Chondrocyte (in vitro differentiated cells): ENCODE measurements at regions not wholly inside any gene's neighbourhood (a gene's known extent, or its start where the extent isn't known, plus 50 kb on each side); places are given as distances from the start of the nearest gene placed in this dataset.

Source experiments
- DNase-seq: peaks from one replicate; pipeline ENCODE4 v3.0.0; 2021; ENCODE audit warnings: mixed read lengths, low spot score
- H3K27ac Mint-ChIP-seq: one replicate; pipeline ENCODE4 v1.8.0; 2021; ENCODE audit warnings: mild to moderate bottlenecking, moderate library complexity, mixed read lengths; ENCODE audit not compliant: unreplicated experiment
- H3K27me3 Mint-ChIP-seq: 2 replicates; pipeline ENCODE4 v1.8.0; 2021; ENCODE audit warnings: low read depth, mixed read lengths
- H3K36me3 Mint-ChIP-seq: 2 replicates; pipeline ENCODE4 v1.8.0; 2021; ENCODE audit warnings: low read depth, mixed read lengths
- H3K4me1 Mint-ChIP-seq: 2 replicates; pipeline ENCODE4 v1.8.0; 2021; ENCODE audit warnings: low read depth, mild to moderate bottlenecking, mixed read lengths
- H3K4me3 Mint-ChIP-seq: one replicate; pipeline ENCODE4 v1.8.0; 2021; ENCODE audit warnings: mild to moderate bottlenecking, moderate library complexity, mixed read lengths; ENCODE audit not compliant: unreplicated experiment
- H3K9me3 Mint-ChIP-seq: 2 replicates; pipeline ENCODE4 v1.8.0; 2021; ENCODE audit warnings: low read depth, mixed read lengths
- TF ChIP-seq, protein P1 (sequence below): fragments of 200-600 bp; sonication (generic); IDR thresholded peaks from 2 replicates; pipeline ENCODE4 v1.5.0; 2021; ENCODE audit warnings: antibody characterized with exemption, mild to moderate bottlenecking, moderate library complexity

DNA sequence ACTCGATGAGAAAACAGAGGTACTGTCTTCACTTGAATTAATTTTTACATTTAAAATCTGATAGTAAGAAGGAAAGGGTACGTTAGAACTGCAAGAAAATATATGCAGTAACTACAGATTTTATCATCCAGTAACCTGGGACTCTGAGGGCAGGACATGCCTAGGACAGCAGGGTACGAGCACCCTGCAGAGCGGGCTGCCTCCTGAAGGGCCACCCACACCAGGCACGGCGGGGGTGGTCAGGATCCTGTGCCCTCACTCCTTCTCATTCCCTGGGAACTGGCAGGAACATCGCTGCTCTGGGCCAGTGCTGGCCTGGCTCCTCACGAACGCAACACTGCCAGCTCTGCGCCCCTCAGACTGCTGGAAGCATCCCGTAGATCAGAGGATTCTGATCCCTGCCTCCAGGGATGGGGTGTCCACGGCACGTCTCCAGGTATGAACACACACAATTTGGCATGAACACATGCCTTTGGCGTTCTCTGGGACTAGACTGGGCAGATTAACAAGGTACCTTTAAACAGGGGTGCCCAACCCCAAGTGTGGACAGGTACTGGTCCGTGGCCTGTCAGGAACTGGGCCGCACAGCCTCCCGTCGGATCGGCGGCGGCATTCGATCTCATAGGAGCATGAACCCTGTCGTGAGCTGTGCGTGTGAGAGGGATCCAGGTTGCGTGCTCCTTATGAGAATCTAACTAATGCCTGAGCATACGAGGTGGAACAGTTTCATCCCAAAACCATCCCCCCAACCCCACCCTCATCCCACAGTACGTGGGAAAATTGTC, 99.3 kb upstream of the FAM20C start:
- Mint-ChIP-seq H3K9me3 (no peaks in the 10 kb centered on the region), H3K36me3 (no peaks in the 10 kb centered on the region)
- DNase-seq, result no peak

DNA sequence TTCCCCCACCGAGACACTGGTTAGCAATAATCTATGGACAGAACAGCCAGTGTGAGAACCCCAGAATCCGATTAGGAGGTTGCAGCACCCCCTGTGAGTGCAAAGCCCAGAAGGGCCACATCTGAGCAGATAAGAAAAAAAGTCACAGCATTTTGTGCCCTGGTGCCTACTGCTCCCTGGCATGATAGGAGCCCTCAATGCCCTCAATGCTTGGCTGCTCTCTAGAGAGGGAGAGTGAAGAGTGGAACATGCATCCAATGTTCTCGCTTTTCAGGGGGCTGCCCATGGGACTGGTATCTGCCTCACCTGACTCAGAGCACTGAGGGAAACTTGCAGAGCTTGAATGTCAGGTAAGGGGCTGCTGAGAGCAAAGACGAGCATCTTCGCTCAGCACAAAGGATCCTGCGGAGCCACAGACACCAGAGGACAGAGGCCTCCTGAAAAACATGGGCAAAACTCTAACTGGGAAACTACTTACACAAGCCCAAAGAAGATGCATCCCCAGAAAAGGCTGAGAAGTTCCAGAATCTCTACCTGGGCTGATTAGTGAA, 98.0 kb upstream of the FAM20C start:
- Mint-ChIP-seq H3K4me3 (no peak overlapping the region), H3K27ac (no peak overlapping the region), H3K36me3 (no peaks in the 10 kb centered on the region), H3K27me3 (peaks cover 16% of the 10 kb centered on the region), H3K4me1 (peaks cover 21% of the 10 kb centered on the region), H3K9me3 (no peaks in the 10 kb centered on the region)
- no peak for DNase-seq
- TF ChIP-seq, protein P1, sequence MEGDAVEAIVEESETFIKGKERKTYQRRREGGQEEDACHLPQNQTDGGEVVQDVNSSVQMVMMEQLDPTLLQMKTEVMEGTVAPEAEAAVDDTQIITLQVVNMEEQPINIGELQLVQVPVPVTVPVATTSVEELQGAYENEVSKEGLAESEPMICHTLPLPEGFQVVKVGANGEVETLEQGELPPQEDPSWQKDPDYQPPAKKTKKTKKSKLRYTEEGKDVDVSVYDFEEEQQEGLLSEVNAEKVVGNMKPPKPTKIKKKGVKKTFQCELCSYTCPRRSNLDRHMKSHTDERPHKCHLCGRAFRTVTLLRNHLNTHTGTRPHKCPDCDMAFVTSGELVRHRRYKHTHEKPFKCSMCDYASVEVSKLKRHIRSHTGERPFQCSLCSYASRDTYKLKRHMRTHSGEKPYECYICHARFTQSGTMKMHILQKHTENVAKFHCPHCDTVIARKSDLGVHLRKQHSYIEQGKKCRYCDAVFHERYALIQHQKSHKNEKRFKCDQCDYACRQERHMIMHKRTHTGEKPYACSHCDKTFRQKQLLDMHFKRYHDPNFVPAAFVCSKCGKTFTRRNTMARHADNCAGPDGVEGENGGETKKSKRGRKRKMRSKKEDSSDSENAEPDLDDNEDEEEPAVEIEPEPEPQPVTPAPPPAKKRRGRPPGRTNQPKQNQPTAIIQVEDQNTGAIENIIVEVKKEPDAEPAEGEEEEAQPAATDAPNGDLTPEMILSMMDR, result no peak

More for the DNA sequence above, 99.3 kb upstream of the FAM20C start:
- peaks cover 32% of the 10 kb centered on the region for H3K4me1 Mint-ChIP-seq
- peaks cover 16% of the 10 kb centered on the region for H3K27me3 Mint-ChIP-seq
- no peak overlapping the region for H3K4me3 Mint-ChIP-seq
- TF ChIP-seq, protein P1, result no peak
- no peak overlapping the region for H3K27ac Mint-ChIP-seq

DNA sequence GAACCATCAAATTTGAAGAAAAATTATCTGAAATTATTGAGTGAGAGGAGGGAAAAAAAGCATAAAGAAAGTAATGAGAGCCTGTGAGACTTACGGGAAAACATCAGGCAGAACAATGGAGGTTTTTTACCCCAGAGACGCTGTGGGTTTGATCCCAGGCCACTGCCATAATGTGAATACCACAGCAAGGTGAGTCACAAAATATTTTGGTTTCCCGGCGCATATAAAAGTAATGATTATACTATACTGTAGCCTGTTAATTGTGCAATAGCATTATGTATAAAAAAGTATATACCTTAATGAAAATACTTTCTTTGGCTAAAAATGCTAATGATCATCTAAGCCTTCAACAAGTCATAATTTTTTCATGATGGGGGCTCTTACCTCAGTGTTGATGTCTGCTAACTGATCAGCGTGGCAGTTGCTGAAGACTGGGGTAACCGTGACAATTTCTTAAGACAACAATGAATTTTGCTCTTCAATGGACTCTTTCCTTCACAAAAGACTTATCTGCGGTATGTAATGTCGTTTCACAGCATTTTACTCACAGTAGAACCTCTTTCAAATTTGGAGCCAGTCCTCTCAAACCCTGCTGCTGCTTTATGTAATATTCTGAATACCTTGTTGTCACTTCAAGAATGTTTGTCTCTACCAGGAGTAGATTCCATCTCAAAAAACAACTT, 97.0 kb upstream of the FAM20C start:
- no peak overlapping the region for H3K4me3 Mint-ChIP-seq
- no peak overlapping the region for H3K27ac Mint-ChIP-seq
- TF ChIP-seq, protein P1, result no peak
- peaks cover 11% of the 10 kb centered on the region for H3K4me1 Mint-ChIP-seq
- H3K36me3 Mint-ChIP-seq, result no peaks in the 10 kb centered on the region
- no peak for DNase-seq
- H3K27me3 Mint-ChIP-seq, result peaks cover 16% of the 10 kb centered on the region
- no peaks in the 10 kb centered on the region for H3K9me3 Mint-ChIP-seq

DNA sequence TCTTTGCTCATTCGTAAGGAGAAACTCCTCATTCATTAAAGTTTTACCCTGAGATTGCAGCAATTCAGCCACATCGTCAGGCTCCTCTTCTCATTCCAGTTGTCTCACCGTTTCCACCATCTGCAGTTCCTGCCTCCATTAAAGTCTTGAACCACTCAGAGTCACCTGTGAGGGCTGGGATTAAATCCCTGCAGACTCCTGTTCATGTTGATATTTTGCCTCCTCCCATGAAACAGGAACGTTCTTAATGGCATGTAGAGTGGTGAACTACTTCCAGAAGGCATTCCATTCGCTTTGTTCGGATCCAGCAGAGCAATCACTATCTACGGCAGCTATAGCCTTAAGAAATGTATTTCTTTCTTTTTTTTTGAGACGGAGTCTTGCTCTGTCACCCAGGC, 96.5 kb upstream of the FAM20C start:
- peaks cover 16% of the 10 kb centered on the region for H3K27me3 Mint-ChIP-seq
- TF ChIP-seq, protein P1, result no peak
- H3K4me3 Mint-ChIP-seq, result no peak overlapping the region
- H3K36me3 Mint-ChIP-seq, result no peaks in the 10 kb centered on the region
- H3K27ac Mint-ChIP-seq, result no peak overlapping the region
- no peaks in the 10 kb centered on the region for H3K9me3 Mint-ChIP-seq
- DNase-seq, result no peak
- peaks cover 10% of the 10 kb centered on the region for H3K4me1 Mint-ChIP-seq

DNA sequence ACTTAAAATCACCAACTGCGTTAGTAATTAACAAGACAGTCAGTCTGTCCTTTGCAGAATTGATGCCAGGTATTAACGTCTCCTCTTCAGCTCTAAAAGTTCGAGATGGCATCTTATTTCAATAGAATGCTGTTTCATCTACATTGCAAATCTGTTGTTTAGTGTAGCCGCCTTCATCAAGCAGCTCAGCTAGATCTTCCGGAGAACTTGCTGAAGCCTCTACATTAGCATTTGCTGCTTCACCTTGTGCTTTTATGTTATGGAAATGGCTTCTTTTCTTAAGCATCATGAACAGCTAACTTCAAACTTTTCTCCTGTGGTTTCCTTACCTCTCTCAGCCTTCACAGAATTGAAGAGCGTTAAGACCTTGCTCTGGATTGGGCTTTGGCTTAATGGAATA, 95.5 kb upstream of the FAM20C start:
- Mint-ChIP-seq H3K36me3 (no peaks in the 10 kb centered on the region), H3K4me3 (no peak overlapping the region), H3K27me3 (peaks cover 16% of the 10 kb centered on the region), H3K9me3 (no peaks in the 10 kb centered on the region), H3K27ac (no peak overlapping the region), H3K4me1 (peaks cover 17% of the 10 kb centered on the region)
- DNase-seq, result no peak
- TF ChIP-seq, protein P1, result no peak
